ENCODE measurements at regions not wholly inside any gene's neighbourhood (a gene's known extent, or its start where the extent isn't known, plus 50 kb on each side); places are given as distances from the start of the nearest gene placed in this dataset.

GRCh38 chr7:17467386-17467945 lies 169.0 kb downstream of the AHR start:
- no peak for TF ChIP-seq CTCF (conservative IDR thresholded peaks at IDR 0.05; ENCODE audit: low read depth, low read length)
- TF ChIP-seq EZH2phosphoT487 (IDR thresholded peaks at IDR 0.05; ENCODE audit: borderline replicate concordance, low read length) = no peak

Data from PC-3 (cell line).